HUDEP-2 (cell line): ENCODE measurements at regions not wholly inside any gene's neighbourhood (a gene's known extent, or its start where the extent isn't known, plus 50 kb on each side); places are given as distances from the start of the nearest gene placed in this dataset.
A peak's percentile ranks its signal among the peaks of the same experiment; 100 is the strongest.

Source experiments
- DNase-seq, 76 experiments: peaks; one replicate each; lab custom pipeline; 2025; ENCODE audit not compliant: unreplicated experiment in 76 of 76; lab: John Stamatoyannopoulos, UW

GRCh38 chr10:62545160-62546066 lies 171.2 kb downstream of the ZNF365 start:
- no peak for DNase-seq

DNA sequence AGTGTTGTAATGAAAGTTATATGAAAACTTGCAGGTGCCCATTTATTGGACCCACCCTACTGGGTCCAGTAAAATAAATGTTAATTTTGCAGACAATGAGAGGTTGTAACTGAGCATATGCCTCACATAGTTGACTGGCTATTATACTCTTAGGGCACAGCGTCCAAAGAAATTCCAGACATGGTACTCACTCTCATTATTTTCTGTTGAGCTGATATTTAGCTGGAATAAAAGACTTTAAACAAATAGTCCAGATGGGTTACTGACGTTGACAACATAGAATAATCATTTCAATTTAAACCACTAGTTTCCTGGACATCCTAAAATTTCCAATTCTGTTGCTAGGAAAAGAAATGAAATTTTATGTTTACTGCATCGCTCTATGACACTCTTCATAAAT lies 174.5 kb downstream of the ZNF365 start:
- DNase-seq = no peak

DNA sequence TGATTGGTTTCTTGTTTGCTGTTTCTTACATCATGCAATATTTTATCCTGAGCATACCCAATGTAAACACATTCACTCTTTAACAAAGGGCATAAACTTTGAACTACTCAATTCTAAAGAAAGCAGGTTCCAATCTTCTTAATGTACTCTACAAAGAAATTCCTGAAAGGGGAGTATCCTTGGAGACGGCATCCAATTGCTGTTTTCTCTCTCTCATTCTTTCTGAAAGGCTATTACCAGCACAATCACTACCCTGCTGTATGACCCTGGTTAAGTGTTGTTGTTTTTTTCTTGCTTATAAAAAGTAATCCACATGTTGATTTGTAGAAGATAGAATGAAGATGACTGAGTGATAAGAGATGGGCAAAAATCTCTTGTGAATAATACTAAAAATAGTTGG lies 176.0 kb downstream of the ZNF365 start:
- no peak for DNase-seq

GRCh38 chr10:62554632-62555199 lies 180.5 kb downstream of the ZNF365 start:
- DNase-seq = peak in 4 of 76 experiments; percentile 0 to 13 (median 3)

DNA sequence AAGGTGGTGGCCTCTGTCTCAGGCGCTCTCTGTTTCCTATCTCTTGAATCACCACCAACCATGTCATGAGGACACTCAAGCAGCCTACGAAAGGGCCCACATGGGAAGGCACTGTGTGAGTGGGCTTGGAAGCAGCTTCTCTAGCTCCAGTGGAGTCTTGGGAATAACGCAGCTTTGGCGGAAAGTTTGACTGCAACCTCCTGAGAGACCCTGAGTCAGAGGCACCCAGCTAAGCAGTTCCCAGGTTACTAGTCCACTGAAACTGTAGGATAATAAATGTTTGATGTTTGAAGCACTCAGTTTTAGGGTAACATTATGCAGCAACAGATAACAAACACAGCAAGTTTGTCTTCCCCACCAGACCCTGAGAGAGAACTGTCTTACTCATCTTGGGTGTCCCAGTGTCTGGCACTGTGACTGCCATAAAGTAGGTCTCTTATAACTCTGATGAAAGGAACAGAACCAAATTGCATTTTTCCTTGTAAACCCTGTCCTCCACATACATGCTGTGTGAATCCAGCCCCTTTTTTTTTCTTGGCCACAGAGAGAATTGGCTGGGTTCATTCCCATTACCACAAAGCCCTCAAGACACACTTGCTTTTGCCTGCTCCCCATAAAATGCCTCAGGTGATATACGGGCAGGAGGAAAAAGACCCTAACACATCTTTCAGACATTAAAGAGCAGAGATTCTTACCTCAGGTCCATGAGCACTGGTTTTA lies 185.5 kb downstream of the ZNF365 start:
- DNase-seq = no peak

- DNase-seq = no peak
Measured at GRCh38 chr10:62560201-62560819, 186.1 kb downstream of the ZNF365 start.

- no peak for DNase-seq
Measured at GRCh38 chr10:62561151-62561550, 187.0 kb downstream of the ZNF365 start.

DNA sequence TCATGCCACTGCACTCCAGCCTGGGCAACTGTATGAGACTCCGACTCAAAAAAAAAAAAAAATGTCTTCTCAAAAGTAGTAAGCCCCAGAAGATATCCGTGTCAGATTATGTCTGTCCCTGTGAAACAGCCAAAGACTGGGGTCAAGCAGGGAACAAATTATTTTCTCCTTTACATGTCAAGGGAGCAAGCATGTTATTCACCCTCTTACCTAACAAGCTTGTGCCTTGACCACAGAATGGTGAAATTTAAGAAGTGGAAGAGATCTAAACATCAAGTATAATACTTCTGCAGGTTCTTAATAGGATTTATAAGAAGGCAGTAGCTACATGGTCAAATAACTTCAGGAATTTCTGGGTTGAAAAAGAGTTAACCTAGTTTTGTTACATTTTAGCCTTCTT lies 187.9 kb downstream of the ZNF365 start:
- DNase-seq = no peak

DNA sequence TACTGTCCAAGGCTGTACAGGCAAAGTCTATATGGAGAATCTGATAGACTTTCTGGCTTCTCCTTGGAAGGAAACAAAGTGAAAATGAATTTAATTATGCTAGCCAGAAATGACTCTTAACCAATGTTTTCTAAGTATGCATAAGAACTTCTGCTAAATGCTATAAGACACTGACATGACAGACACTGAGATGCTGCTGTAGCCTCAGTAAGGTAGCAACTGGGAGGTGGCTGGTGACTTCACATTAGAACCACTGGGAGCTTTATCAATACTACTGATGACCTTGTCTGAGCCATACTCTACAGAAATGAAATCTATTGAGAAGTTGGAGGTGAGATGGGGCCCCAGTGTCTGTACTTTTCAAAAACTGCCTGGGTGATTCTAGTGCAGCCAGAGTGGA lies 188.6 kb downstream of the ZNF365 start:
- no peak for DNase-seq

DNA sequence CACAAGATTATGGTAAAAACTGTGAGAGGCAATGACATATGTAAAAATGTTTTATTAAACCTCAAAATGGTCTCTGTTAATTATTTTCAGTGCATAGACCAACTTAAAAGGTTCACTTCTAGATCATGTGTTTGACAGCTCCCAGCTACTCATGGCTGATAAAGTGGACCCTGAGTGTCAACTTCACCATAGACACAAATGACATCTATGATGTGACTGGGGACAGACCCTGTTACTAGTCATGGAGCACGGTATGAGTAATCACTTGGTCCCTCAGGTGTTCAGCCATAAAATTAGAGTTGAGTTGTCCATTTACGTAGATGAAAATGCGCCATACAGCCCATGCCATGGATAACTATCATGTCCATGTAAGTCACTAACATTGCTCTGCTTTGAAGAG lies 199.8 kb downstream of the ZNF365 start:
- DNase-seq = no peak

DNA sequence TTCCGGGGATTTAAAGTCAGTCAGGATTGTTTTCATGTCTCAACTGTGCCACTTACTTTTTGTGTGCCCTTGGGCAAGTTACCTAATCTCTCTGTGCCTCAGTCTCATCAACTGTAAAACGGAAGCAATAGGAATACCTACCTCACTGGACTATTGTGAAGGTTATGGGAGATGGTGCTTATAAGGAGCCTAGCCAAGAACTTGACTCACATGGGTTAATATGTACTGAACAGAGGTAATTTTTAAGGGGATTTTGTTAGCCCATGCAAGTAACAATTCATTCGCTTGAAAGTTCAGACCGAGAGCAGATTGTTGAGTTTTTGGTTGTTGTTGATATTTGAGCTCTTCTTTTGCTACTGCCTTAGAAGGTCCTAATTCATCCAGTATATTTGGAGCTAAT lies 202.9 kb downstream of the ZNF365 start:
- no peak for DNase-seq

- no peak for DNase-seq
Measured at GRCh38 chr10:62577666-62578291, 203.6 kb downstream of the ZNF365 start.

- DNase-seq = no peak
Measured at GRCh38 chr10:62578301-62578700, 204.1 kb downstream of the ZNF365 start.

DNA sequence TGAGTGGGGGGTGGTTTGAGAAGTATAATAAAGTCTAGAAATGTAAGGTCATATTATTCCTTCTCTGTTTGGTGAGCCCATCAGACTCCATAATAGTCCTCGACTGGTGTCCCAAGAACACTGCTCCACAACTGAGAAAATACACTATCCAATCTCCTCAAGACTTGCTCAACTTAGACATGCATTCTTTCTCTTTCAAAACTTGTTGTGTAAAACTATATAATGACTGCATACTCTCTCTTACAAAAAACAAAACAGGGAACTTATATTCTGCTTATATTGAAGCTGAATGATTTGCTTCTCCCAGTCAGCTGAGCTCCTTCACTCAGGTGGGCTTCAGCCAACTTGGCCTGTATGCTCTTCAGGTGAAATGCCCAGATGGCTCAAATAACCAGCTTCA lies 204.7 kb downstream of the ZNF365 start:
- DNase-seq = no peak

GRCh38 chr10:62580396-62580795 lies 206.2 kb downstream of the ZNF365 start:
- no peak for DNase-seq

DNA sequence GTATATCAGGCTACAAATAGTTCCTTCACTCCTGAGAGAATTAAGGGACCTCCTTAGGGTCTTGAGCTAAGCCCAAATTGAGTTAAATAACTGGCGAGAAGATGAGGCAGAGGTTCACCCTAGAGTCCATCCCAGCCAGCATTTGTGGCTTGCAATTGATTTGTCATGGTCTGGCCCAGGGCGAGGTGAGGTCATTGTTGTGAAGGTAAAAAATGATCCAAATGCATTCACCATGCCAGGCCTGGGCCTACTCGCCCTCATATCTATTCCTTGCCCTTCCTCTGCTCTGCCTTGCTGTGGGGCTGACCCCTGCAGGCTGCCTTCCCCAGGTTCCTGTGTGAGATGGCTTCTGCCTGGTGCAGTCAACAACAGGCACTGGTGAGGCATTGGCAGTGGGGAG lies 207.2 kb downstream of the ZNF365 start:
- no peak for DNase-seq

GRCh38 chr10:62582101-62582705 lies 208.0 kb downstream of the ZNF365 start:
- no peak for DNase-seq

GRCh38 chr10:62582804-62583208 lies 208.6 kb downstream of the ZNF365 start:
- no peak for DNase-seq

DNA sequence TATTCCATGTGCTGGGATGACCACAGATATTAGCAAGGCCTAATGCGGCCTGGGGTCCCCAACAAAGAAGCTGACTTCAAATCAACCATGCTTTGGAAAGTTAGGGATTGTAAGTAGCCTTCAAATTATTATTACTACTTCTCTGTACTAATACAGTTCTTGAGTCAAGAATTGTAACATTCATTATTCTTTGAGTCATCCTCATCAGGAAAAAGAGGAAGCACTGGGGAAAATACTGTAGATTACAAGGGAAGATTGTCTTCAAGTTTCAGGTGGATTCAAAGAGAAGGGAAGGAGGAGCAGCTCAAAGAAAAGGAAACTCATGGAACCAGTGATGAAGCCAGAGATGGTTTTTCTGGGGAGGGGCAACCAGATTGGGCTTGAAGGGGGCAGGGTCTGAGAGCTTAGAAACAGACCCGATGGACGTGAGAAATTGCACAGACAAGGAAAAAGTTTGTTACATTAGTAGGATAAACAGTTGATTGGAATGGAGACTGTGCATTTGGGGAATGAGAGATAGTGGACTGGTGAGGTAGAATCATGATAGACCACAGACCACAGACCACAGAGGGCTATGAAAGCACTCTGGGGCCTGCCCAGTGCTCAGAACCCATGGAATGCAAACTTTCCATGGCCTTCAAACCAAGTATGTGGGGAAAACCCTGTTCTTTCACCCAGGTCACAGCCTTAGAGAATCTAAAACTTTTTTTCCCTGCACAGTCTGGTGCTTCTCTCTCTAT lies 209.9 kb downstream of the ZNF365 start:
- DNase-seq = no peak

GRCh38 chr10:62584731-62585130 lies 210.6 kb downstream of the ZNF365 start:
- DNase-seq = no peak
